ENCODE measurements at regions not wholly inside any gene's neighbourhood (a gene's known extent, or its start where the extent isn't known, plus 50 kb on each side); places are given as distances from the start of the nearest gene placed in this dataset.
"Not testable (repeated sequence)": the region's sequence is repeated elsewhere in the genome, so short reads cannot be mapped to it uniquely, and the experiment has no call there.

- TF ChIP-seq, protein P1, sequence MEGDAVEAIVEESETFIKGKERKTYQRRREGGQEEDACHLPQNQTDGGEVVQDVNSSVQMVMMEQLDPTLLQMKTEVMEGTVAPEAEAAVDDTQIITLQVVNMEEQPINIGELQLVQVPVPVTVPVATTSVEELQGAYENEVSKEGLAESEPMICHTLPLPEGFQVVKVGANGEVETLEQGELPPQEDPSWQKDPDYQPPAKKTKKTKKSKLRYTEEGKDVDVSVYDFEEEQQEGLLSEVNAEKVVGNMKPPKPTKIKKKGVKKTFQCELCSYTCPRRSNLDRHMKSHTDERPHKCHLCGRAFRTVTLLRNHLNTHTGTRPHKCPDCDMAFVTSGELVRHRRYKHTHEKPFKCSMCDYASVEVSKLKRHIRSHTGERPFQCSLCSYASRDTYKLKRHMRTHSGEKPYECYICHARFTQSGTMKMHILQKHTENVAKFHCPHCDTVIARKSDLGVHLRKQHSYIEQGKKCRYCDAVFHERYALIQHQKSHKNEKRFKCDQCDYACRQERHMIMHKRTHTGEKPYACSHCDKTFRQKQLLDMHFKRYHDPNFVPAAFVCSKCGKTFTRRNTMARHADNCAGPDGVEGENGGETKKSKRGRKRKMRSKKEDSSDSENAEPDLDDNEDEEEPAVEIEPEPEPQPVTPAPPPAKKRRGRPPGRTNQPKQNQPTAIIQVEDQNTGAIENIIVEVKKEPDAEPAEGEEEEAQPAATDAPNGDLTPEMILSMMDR (IDR thresholded peaks at IDR 0.05): no peak
- DNase-seq (no peak), ATAC-seq (no peak)
- Mint-ChIP-seq H3K27ac (no peak overlapping the region), H3K9me3 (peaks cover 5 to 7% of the 10 kb centered on the region in 2 donors), H3K36me3 (no peaks in the 10 kb centered on the region), H3K27me3 (ENCODE audit: low read depth in 2 of 2) (no peaks in the 10 kb centered on the region), H3K4me1 (no peaks in the 10 kb centered on the region), H3K4me3 (no peak overlapping the region)
- Histone ChIP-seq H3K4me3 (ENCODE audit: low read length) (no peak overlapping the region), H3K9me3 (ENCODE audit: control insufficient read depth, insufficient read depth, low read length) (no peaks in the 10 kb centered on the region), H3K4me1 (ENCODE audit: control insufficient read depth, insufficient read depth, low read length) (no peaks in the 10 kb centered on the region), H3K27me3 (ENCODE audit: control insufficient read depth, insufficient read depth, low read length) (no peaks in the 10 kb centered on the region), H3K36me3 (ENCODE audit: control insufficient read depth, insufficient read depth, low read length) (no peaks in the 10 kb centered on the region), H3K27ac (ENCODE audit: low read length) (no peak overlapping the region)
- 60% methylated on average over 3 of the region's 3 CpGs for WGBS (ENCODE audit: insufficient coverage)
- intact Hi-C loops (cut with micrococcal nuclease): no loop called here
These were observed 1300.5 kb upstream of the TMEM132C start for GRCh38 chr12:126966498-126966897.

GRCh38 chr12:126967152-126967551 is 1299.8 kb upstream of the TMEM132C start:
- intact Hi-C loops (cut with micrococcal nuclease): no loop called here
- Mint-ChIP-seq H3K27me3 (ENCODE audit: low read depth in 2 of 2) (no peaks in the 10 kb centered on the region), H3K27ac (no peak overlapping the region), H3K36me3 (no peaks in the 10 kb centered on the region), H3K4me3 (no peak overlapping the region), H3K4me1 (no peaks in the 10 kb centered on the region), H3K9me3 (peaks cover 7 to 10% of the 10 kb centered on the region in 2 donors)
- no peaks in the 10 kb centered on the region for H3K9me3 ChIP-seq (ENCODE audit: control insufficient read depth, insufficient read depth, low read length)
- TF ChIP-seq, protein P1 (IDR thresholded peaks at IDR 0.05): no peak
- H3K36me3 ChIP-seq (ENCODE audit: control insufficient read depth, insufficient read depth, low read length): no peaks in the 10 kb centered on the region
- no peaks in the 10 kb centered on the region for H3K4me1 ChIP-seq (ENCODE audit: control insufficient read depth, insufficient read depth, low read length)
- H3K27ac ChIP-seq (ENCODE audit: low read length): no peak overlapping the region
- H3K27me3 ChIP-seq (ENCODE audit: control insufficient read depth, insufficient read depth, low read length): no peaks in the 10 kb centered on the region
- DNase-seq: no peak
- H3K4me3 ChIP-seq (ENCODE audit: low read length): no peak overlapping the region
- WGBS (ENCODE audit: insufficient coverage): 87% methylated on average over 4 of the region's 5 CpGs
- ATAC-seq: no peak

- no peak overlapping the region for H3K4me3 ChIP-seq (ENCODE audit: low read length)
- Mint-ChIP-seq H3K27me3 (ENCODE audit: low read depth in 2 of 2) (no peaks in the 10 kb centered on the region), H3K27ac (no peak overlapping the region), H3K9me3 (peaks cover 9 to 11% of the 10 kb centered on the region in 2 donors), H3K4me3 (no peak overlapping the region), H3K4me1 (no peaks in the 10 kb centered on the region), H3K36me3 (no peaks in the 10 kb centered on the region)
- no peaks in the 10 kb centered on the region for H3K27me3 ChIP-seq (ENCODE audit: control insufficient read depth, insufficient read depth, low read length)
- WGBS (ENCODE audit: insufficient coverage): 58% methylated on average over 3 of the region's 3 CpGs
- H3K36me3 ChIP-seq (ENCODE audit: control insufficient read depth, insufficient read depth, low read length): no peaks in the 10 kb centered on the region
- H3K27ac ChIP-seq (ENCODE audit: low read length): no peak overlapping the region
- TF ChIP-seq, protein P1 (IDR thresholded peaks at IDR 0.05): no peak
- intact Hi-C loops (cut with micrococcal nuclease): no loop called here
- ATAC-seq (no peak), DNase-seq (no peak)
- no peaks in the 10 kb centered on the region for H3K4me1 ChIP-seq (ENCODE audit: control insufficient read depth, insufficient read depth, low read length)
- peaks cover 4% of the 10 kb centered on the region for H3K9me3 ChIP-seq (ENCODE audit: control insufficient read depth, insufficient read depth, low read length)
These were observed 1292.2 kb upstream of the TMEM132C start for GRCh38 chr12:126974779-126975178.

GRCh38 chr12:126976579-126976978 is 1290.4 kb upstream of the TMEM132C start:
- Histone ChIP-seq H3K27me3 (ENCODE audit: control insufficient read depth, insufficient read depth, low read length) (no peaks in the 10 kb centered on the region), H3K27ac (ENCODE audit: low read length) (no peak overlapping the region), H3K4me3 (ENCODE audit: low read length) (no peak overlapping the region), H3K36me3 (ENCODE audit: control insufficient read depth, insufficient read depth, low read length) (no peaks in the 10 kb centered on the region), H3K4me1 (ENCODE audit: control insufficient read depth, insufficient read depth, low read length) (no peaks in the 10 kb centered on the region), H3K9me3 (ENCODE audit: control insufficient read depth, insufficient read depth, low read length) (peaks cover 4% of the 10 kb centered on the region)
- no peaks in the 10 kb centered on the region for H3K4me1 Mint-ChIP-seq
- H3K9me3 Mint-ChIP-seq: peaks cover 8 to 10% of the 10 kb centered on the region in 2 donors
- H3K27me3 Mint-ChIP-seq (ENCODE audit: low read depth in 2 of 2): no peaks in the 10 kb centered on the region
- no peak overlapping the region for H3K27ac Mint-ChIP-seq
- no peaks in the 10 kb centered on the region for H3K36me3 Mint-ChIP-seq
- intact Hi-C loops (cut with micrococcal nuclease): no loop called here
- TF ChIP-seq, protein P1 (IDR thresholded peaks at IDR 0.05): no peak
- ATAC-seq: no peak
- no peak overlapping the region for H3K4me3 Mint-ChIP-seq
- WGBS (ENCODE audit: insufficient coverage): 77% methylated on average over 6 of the region's 6 CpGs
- DNase-seq: no peak

DNA sequence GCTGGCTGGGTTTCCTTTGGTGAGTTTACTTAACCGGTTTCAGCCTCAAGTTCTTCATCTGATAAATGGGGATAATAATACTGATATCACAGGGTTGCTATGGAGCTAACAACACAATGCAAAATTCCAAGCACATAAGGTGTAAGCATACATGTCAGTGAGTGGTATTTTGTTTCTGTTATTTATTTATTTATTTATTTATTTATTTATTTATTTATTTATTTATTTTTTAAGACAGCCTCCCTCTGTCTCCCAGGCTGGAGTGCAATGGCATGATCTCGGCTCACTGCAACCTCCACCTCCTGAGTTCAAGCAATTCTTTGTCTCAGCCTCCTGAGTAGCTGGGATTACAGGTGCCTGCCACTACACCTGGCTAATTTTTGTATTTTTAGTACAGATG is 1287.4 kb upstream of the TMEM132C start:
- H3K4me1 ChIP-seq (ENCODE audit: control insufficient read depth, insufficient read depth, low read length); ATAC-seq; H3K4me3 ChIP-seq (ENCODE audit: low read length); H3K4me1 Mint-ChIP-seq; H3K27ac ChIP-seq (ENCODE audit: low read length); H3K27me3 Mint-ChIP-seq (ENCODE audit: low read depth in 2 of 2); H3K27me3 ChIP-seq (ENCODE audit: control insufficient read depth, insufficient read depth, low read length); intact Hi-C loops (cut with micrococcal nuclease); H3K36me3 Mint-ChIP-seq; H3K4me3 Mint-ChIP-seq; H3K36me3 ChIP-seq (ENCODE audit: control insufficient read depth, insufficient read depth, low read length); H3K27ac Mint-ChIP-seq; H3K9me3 Mint-ChIP-seq; DNase-seq; H3K9me3 ChIP-seq (ENCODE audit: control insufficient read depth, insufficient read depth, low read length): not testable (repeated sequence)
- 92% methylated on average over 2 of the region's 2 CpGs for WGBS (ENCODE audit: insufficient coverage)

Measured in natural killer cell (primary cell).